Lung (tissue), 11 donors: ENCODE measurements at regions not wholly inside any gene's neighbourhood (a gene's known extent, or its start where the extent isn't known, plus 50 kb on each side); places are given as distances from the start of the nearest gene placed in this dataset.

Experiments
- ATAC-seq: fragments of 200-7000 bp; cut with Tn5 transposase; one replicate; pipeline ENCODE4 v1.9.1; 2020; ENCODE audit warnings: moderate number of reproducible peaks; ENCODE audit not compliant: insufficient read depth, low FRiP score
- DNase-seq, 3 donors: peaks; one replicate each; pipeline ENCODE4 v3.0.0-alpha.2; 2013 to 2017
- H3K27ac ChIP-seq, 2 donors: one replicate each; pipeline ENCODE4 v1.5.1; 2013; ENCODE audit warnings: mild to moderate bottlenecking in 2 of 2, moderate library complexity in 2 of 2, control low read depth in 1 of 2, inconsistent platforms in 1 of 2, low read depth in 1 of 2, low read length in 1 of 2
- H3K27me3 ChIP-seq, 3 donors: one replicate each; pipeline ENCODE4 v1.5.1; 2013; ENCODE audit warnings: low read length in 2 of 3; ENCODE audit not compliant: control insufficient read depth in 3 of 3, insufficient read depth in 3 of 3
- H3K36me3 ChIP-seq, 4 donors: one replicate each; pipeline ENCODE4 v1.5.1; 2013; ENCODE audit warnings: low read length in 4 of 4, mild to moderate bottlenecking in 1 of 4, moderate library complexity in 1 of 4; ENCODE audit not compliant: control insufficient read depth in 4 of 4, insufficient read depth in 4 of 4
- H3K4me1 ChIP-seq, 5 donors: one replicate each; pipeline ENCODE4 v1.5.1; 2013; ENCODE audit warnings: low read length in 5 of 5, mild to moderate bottlenecking in 2 of 5, moderate library complexity in 1 of 5; ENCODE audit not compliant: control insufficient read depth in 5 of 5, insufficient read depth in 5 of 5
- H3K4me3 ChIP-seq: one replicate; pipeline ENCODE4 v1.5.1; 2013; ENCODE audit warnings: mild to moderate bottlenecking, control low read depth, moderate library complexity
- H3K9ac ChIP-seq, 2 donors: one replicate each; pipeline ENCODE4 v1.5.1; 2013; ENCODE audit warnings: low read length in 2 of 2, control low read depth in 1 of 2; ENCODE audit not compliant: insufficient read depth in 1 of 2
- H3K9me3 ChIP-seq, 4 donors: one replicate each; pipeline ENCODE4 v1.5.1; 2013; ENCODE audit warnings: low read length in 3 of 4, mild to moderate bottlenecking in 1 of 4, moderate library complexity in 1 of 4; ENCODE audit not compliant: control insufficient read depth in 4 of 4, insufficient read depth in 3 of 4
- CTCF ChIP-seq: IDR thresholded peaks from 2 replicates; pipeline ENCODE4 v1.5.1; 2012; ENCODE audit warnings: mild to moderate bottlenecking; ENCODE audit errors: control extremely low read depth, extremely low read depth
- WGBS, 2 donors: extraction: QIAGEN DNeasy Blood & Tissue Kit; methylation state at CpG; one replicate each; pipeline ENCODE4 v1.1.7; 2013; 5-methylcytosine and 5-hydroxymethylcytosine counted together
- donor health status: control.
- donor health status: control.
- donor health status: Bipolar disorder and iron deficiency.
- donor health status: healthy.
- donor health status: DM: yes; HTN: yes; CAD: no.

- Histone ChIP-seq H3K27me3 (peaks cover 0 to 6% (median 0%) of the 10 kb centered on the region in 3 donors), H3K9ac (no peak overlapping the region), H3K27ac (no peak overlapping the region), H3K36me3 (no peaks in the 10 kb centered on the region), H3K4me3 (no peak overlapping the region), H3K9me3 (no peaks in the 10 kb centered on the region), H3K4me1 (peaks cover 0 to 4% (median 0%) of the 10 kb centered on the region in 5 donors)
- WGBS, 2 donors, result 96 to 98% methylated on average over 4 of the region's 4 CpGs
- no peak for TF ChIP-seq CTCF
- ATAC-seq (no peak), DNase-seq (peak in 1 of 3 donors; percentile 6)
These were observed 176.8 kb downstream of the MACROH2A1 start for GRCh38 chr5:135222171-135222681.

- Histone ChIP-seq H3K4me3 (no peak overlapping the region), H3K4me1 (peaks cover 0 to 4% (median 0%) of the 10 kb centered on the region in 5 donors), H3K9ac (no peak overlapping the region), H3K36me3 (no peaks in the 10 kb centered on the region), H3K27me3 (peaks cover 0 to 6% (median 0%) of the 10 kb centered on the region in 3 donors), H3K9me3 (no peaks in the 10 kb centered on the region), H3K27ac (no peak overlapping the region)
- TF ChIP-seq CTCF, result no peak
- WGBS, 2 donors, result 87 to 98% methylated on average over 2 of the region's 2 CpGs
- ATAC-seq (no peak), DNase-seq (peak in 1 of 3 donors; percentile 3)
These were observed 177.3 kb downstream of the MACROH2A1 start for GRCh38 chr5:135221696-135222095.

- no peak overlapping the region for H3K4me3 ChIP-seq
- ATAC-seq (no peak), DNase-seq (no peak)
- no peaks in the 10 kb centered on the region for H3K9me3 ChIP-seq
- 80 to 82% methylated on average over 3 of the region's 3 CpGs for WGBS, 2 donors
- TF ChIP-seq CTCF, result no peak
- H3K27me3 ChIP-seq, result peaks cover 0 to 6% (median 0%) of the 10 kb centered on the region in 3 donors
- no peak overlapping the region for H3K9ac ChIP-seq
- H3K36me3 ChIP-seq, result no peaks in the 10 kb centered on the region
- peaks cover 0 to 3% (median 0%) of the 10 kb centered on the region in 5 donors for H3K4me1 ChIP-seq
- H3K27ac ChIP-seq, result no peak overlapping the region
These were observed 177.9 kb downstream of the MACROH2A1 start for GRCh38 chr5:135221187-135221473.

GRCh38 chr5:135220394-135221186, 178.4 kb downstream of the MACROH2A1 start:
- TF ChIP-seq CTCF, result no peak
- Histone ChIP-seq H3K9ac (no peak overlapping the region), H3K27ac (no peak overlapping the region), H3K4me1 (no peaks in the 10 kb centered on the region), H3K4me3 (no peak overlapping the region), H3K36me3 (no peaks in the 10 kb centered on the region), H3K9me3 (no peaks in the 10 kb centered on the region), H3K27me3 (peaks cover 0 to 6% (median 0%) of the 10 kb centered on the region in 3 donors)
- DNase-seq (peak in 1 of 3 donors; percentile 5), ATAC-seq (no peak)
- 91 to 94% methylated on average over 7 of the region's 7 CpGs for WGBS, 2 donors
